ENCODE measurements at regions not wholly inside any gene's neighbourhood (a gene's known extent, or its start where the extent isn't known, plus 50 kb on each side); places are given as distances from the start of the nearest gene placed in this dataset.

- no peaks in the 10 kb centered on the region for H3K9me3 ChIP-seq (ENCODE audit: control insufficient read depth in 4 of 4, low read length in 3 of 4)
- H3K27ac ChIP-seq (ENCODE audit: low read depth in 1 of 2, low read length in 2 of 2) = no peak overlapping the region
- H3K36me3 ChIP-seq (ENCODE audit: control insufficient read depth in 4 of 4, insufficient read depth in 3 of 4, low read depth in 1 of 4, low read length in 3 of 4) = no peaks in the 10 kb centered on the region
- H3K4me1 ChIP-seq (ENCODE audit: control insufficient read depth in 4 of 4, insufficient read depth in 4 of 4, low read length in 3 of 4) = no peaks in the 10 kb centered on the region
- WGBS = 82% methylated on average over 5 of the region's 5 CpGs
- TF ChIP-seq MAX (IDR thresholded peaks at IDR 0.05) (no peak), YY1 (IDR thresholded peaks at IDR 0.05) (no peak), EGR1 (IDR thresholded peaks at IDR 0.05; ENCODE audit: low read depth in 2 of 2) (no peak), HNF4G (IDR thresholded peaks at IDR 0.05) (no peak), CTCF (IDR thresholded peaks at IDR 0.05; ENCODE audit: low read depth, low read length, missing input control) (no peak), FOXA2 (IDR thresholded peaks at IDR 0.05) (no peak), SP1 (IDR thresholded peaks at IDR 0.05) (no peak)
- TF ChIP-seq, protein P1, sequence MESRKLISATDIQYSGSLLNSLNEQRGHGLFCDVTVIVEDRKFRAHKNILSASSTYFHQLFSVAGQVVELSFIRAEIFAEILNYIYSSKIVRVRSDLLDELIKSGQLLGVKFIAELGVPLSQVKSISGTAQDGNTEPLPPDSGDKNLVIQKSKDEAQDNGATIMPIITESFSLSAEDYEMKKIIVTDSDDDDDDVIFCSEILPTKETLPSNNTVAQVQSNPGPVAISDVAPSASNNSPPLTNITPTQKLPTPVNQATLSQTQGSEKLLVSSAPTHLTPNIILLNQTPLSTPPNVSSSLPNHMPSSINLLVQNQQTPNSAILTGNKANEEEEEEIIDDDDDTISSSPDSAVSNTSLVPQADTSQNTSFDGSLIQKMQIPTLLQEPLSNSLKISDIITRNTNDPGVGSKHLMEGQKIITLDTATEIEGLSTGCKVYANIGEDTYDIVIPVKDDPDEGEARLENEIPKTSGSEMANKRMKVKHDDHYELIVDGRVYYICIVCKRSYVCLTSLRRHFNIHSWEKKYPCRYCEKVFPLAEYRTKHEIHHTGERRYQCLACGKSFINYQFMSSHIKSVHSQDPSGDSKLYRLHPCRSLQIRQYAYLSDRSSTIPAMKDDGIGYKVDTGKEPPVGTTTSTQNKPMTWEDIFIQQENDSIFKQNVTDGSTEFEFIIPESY (IDR thresholded peaks at IDR 0.05) = no peak
- TF ChIP-seq, protein P2, sequence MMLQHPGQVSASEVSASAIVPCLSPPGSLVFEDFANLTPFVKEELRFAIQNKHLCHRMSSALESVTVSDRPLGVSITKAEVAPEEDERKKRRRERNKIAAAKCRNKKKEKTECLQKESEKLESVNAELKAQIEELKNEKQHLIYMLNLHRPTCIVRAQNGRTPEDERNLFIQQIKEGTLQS (IDR thresholded peaks at IDR 0.05) = no peak
- TF ChIP-seq, protein P3, sequence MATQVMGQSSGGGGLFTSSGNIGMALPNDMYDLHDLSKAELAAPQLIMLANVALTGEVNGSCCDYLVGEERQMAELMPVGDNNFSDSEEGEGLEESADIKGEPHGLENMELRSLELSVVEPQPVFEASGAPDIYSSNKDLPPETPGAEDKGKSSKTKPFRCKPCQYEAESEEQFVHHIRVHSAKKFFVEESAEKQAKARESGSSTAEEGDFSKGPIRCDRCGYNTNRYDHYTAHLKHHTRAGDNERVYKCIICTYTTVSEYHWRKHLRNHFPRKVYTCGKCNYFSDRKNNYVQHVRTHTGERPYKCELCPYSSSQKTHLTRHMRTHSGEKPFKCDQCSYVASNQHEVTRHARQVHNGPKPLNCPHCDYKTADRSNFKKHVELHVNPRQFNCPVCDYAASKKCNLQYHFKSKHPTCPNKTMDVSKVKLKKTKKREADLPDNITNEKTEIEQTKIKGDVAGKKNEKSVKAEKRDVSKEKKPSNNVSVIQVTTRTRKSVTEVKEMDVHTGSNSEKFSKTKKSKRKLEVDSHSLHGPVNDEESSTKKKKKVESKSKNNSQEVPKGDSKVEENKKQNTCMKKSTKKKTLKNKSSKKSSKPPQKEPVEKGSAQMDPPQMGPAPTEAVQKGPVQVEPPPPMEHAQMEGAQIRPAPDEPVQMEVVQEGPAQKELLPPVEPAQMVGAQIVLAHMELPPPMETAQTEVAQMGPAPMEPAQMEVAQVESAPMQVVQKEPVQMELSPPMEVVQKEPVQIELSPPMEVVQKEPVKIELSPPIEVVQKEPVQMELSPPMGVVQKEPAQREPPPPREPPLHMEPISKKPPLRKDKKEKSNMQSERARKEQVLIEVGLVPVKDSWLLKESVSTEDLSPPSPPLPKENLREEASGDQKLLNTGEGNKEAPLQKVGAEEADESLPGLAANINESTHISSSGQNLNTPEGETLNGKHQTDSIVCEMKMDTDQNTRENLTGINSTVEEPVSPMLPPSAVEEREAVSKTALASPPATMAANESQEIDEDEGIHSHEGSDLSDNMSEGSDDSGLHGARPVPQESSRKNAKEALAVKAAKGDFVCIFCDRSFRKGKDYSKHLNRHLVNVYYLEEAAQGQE (IDR thresholded peaks at IDR 0.05) = no peak
- peaks cover 0 to 2% (median 0%) of the 10 kb centered on the region in 4 donors for H3K27me3 ChIP-seq (ENCODE audit: control insufficient read depth in 4 of 4, insufficient read depth in 4 of 4, low read length in 3 of 4)
- H3K9ac ChIP-seq (ENCODE audit: low read depth in 1 of 2, low read length in 2 of 2) = no peak overlapping the region
- no peak for DNase-seq (ENCODE audit: low spot score)
- no peak overlapping the region for H3K4me3 ChIP-seq (ENCODE audit: low read depth in 1 of 3, low read length in 3 of 3)
These were observed 132.5 kb upstream of the MAX start for GRCh38 chr14:65234752-65235361.

- no peak overlapping the region for H3K4me3 ChIP-seq (ENCODE audit: low read depth in 1 of 3, low read length in 3 of 3)
- no peaks in the 10 kb centered on the region for H3K9me3 ChIP-seq (ENCODE audit: control insufficient read depth in 4 of 4, low read length in 3 of 4)
- no peaks in the 10 kb centered on the region for H3K36me3 ChIP-seq (ENCODE audit: control insufficient read depth in 4 of 4, insufficient read depth in 3 of 4, low read depth in 1 of 4, low read length in 3 of 4)
- H3K27me3 ChIP-seq (ENCODE audit: control insufficient read depth in 4 of 4, insufficient read depth in 4 of 4, low read length in 3 of 4) = peaks cover 0 to 2% (median 0%) of the 10 kb centered on the region in 4 donors
- no peak for DNase-seq (ENCODE audit: low spot score)
- H3K4me1 ChIP-seq (ENCODE audit: control insufficient read depth in 4 of 4, insufficient read depth in 4 of 4, low read length in 3 of 4) = no peaks in the 10 kb centered on the region
- no peak overlapping the region for H3K9ac ChIP-seq (ENCODE audit: low read depth in 1 of 2, low read length in 2 of 2)
- no peak for TF ChIP-seq NR2F2 (IDR thresholded peaks at IDR 0.05)
- no peak for TF ChIP-seq RXRA (IDR thresholded peaks at IDR 0.05)
- no peak for TF ChIP-seq JUND (IDR thresholded peaks at IDR 0.05)
- TF ChIP-seq MAX (IDR thresholded peaks at IDR 0.05) = no peak
- no peak for TF ChIP-seq CTCF (IDR thresholded peaks at IDR 0.05; ENCODE audit: low read depth, low read length, missing input control)
- no peak for TF ChIP-seq HNF4A (conservative IDR thresholded peaks at IDR 0.05)
- no peak overlapping the region for H3K27ac ChIP-seq (ENCODE audit: low read depth in 1 of 2, low read length in 2 of 2)
- 87% methylated on average over 5 of the region's 5 CpGs for WGBS
These were observed 134.9 kb upstream of the MAX start for GRCh38 chr14:65237023-65237814.
